ENCODE measurements at regions not wholly inside any gene's neighbourhood (a gene's known extent, or its start where the extent isn't known, plus 50 kb on each side); places are given as distances from the start of the nearest gene placed in this dataset.
"Not testable (repeated sequence)": the region's sequence is repeated elsewhere in the genome, so short reads cannot be mapped to it uniquely, and the experiment has no call there.

- H3K27me3 ChIP-seq; H3K4me3 ChIP-seq; intact Hi-C loops (cut with DNase I); H3K36me3 ChIP-seq; H3K9me3 ChIP-seq; H3K4me1 ChIP-seq; DNase-seq; H3K27ac ChIP-seq: not testable (repeated sequence)
- ATAC-seq, result peak in 1 of 4 donors; percentile 73
- 63% methylated on average over 7 of the region's 9 CpGs for WGBS (ENCODE audit: insufficient coverage, low coverage, low lambda C conversion rate, missing lambda C conversion rate)
Measured at GRCh38 chr15:84130098-84130831, 105.3 kb upstream of the GOLGA6L4 start.

GRCh38 chr15:84135931-84136456 lies 99.6 kb upstream of the GOLGA6L4 start:
- 57% methylated on average over 2 of the region's 3 CpGs for WGBS (ENCODE audit: insufficient coverage, low coverage, low lambda C conversion rate, missing lambda C conversion rate)

DNA sequence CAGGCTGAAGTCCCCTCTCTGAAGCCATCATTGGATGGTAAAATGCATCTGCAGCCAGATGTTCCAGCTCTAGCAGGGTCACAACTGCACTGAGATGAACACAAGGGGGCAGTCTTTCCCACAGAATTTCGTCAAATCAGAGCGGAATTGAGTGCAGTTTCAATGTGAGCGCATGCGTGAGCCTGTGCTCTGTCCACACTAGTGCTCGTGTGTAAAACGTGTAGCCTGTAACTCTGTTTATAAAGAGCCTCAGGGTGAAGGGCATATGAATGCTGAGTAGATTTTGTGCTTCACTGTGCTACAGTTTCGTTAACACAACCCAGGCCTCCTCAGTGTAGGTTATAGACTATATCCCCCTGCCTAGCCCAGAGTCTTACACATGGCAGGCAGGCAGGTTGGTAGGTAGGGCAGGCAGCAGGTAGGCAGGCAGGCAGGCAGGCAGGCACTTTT lies 92.7 kb upstream of the GOLGA6L4 start:
- Histone ChIP-seq H3K4me3 (no peak overlapping the region), H3K27me3 (no peaks in the 10 kb centered on the region), H3K36me3 (no peaks in the 10 kb centered on the region), H3K9me3 (no peaks in the 10 kb centered on the region), H3K4me1 (no peaks in the 10 kb centered on the region), H3K27ac (no peak overlapping the region)
- peak; percentile 75 to 88 (median 81) for TF ChIP-seq CTCF (IDR thresholded peaks at IDR 0.05)
- no peak for TF ChIP-seq POLR2A (IDR thresholded peaks at IDR 0.05)
- peak; percentile 62 to 82 (median 68) for DNase-seq
- WGBS (ENCODE audit: insufficient coverage, low coverage, low lambda C conversion rate, missing lambda C conversion rate), result 5% methylated on average over 7 of the region's 7 CpGs
- intact Hi-C loops (cut with DNase I), result no loop called here
- peak; percentile 99 to 100 (median 100) for ATAC-seq

More at GRCh38 chr15:84135931-84136456, 99.6 kb upstream of the GOLGA6L4 start:
- H3K27me3 ChIP-seq; ATAC-seq; H3K9me3 ChIP-seq; H3K4me1 ChIP-seq; H3K27ac ChIP-seq; H3K36me3 ChIP-seq; H3K4me3 ChIP-seq; DNase-seq; intact Hi-C loops (cut with DNase I): not testable (repeated sequence)

- H3K4me1 ChIP-seq, result no peaks in the 10 kb centered on the region
- H3K27ac ChIP-seq, result no peak overlapping the region
- intact Hi-C loops (cut with DNase I), result no loop called here
- ATAC-seq (no peak), DNase-seq (no peak)
- WGBS (ENCODE audit: insufficient coverage, low coverage, low lambda C conversion rate, missing lambda C conversion rate), result 75% methylated on average over 5 of the region's 5 CpGs
- H3K27me3 ChIP-seq, result no peaks in the 10 kb centered on the region
- no peaks in the 10 kb centered on the region for H3K36me3 ChIP-seq
- no peak for TF ChIP-seq POLR2A (IDR thresholded peaks at IDR 0.05)
- TF ChIP-seq CTCF (IDR thresholded peaks at IDR 0.05), result no peak
- no peaks in the 10 kb centered on the region for H3K9me3 ChIP-seq
- no peak overlapping the region for H3K4me3 ChIP-seq
Measured at GRCh38 chr15:84143753-84144314, 91.7 kb upstream of the GOLGA6L4 start.

GRCh38 chr15:84144946-84145345 lies 90.6 kb upstream of the GOLGA6L4 start:
- H3K4me3 ChIP-seq; H3K27ac ChIP-seq; H3K36me3 ChIP-seq; H3K27me3 ChIP-seq; intact Hi-C loops (cut with DNase I); DNase-seq; H3K9me3 ChIP-seq; H3K4me1 ChIP-seq; ATAC-seq: not testable (repeated sequence)
- 51% methylated on average over 8 of the region's 8 CpGs for WGBS (ENCODE audit: insufficient coverage, low coverage, low lambda C conversion rate, missing lambda C conversion rate)

- ATAC-seq; H3K36me3 ChIP-seq; H3K4me3 ChIP-seq; H3K4me1 ChIP-seq; H3K27me3 ChIP-seq; DNase-seq; intact Hi-C loops (cut with DNase I); H3K27ac ChIP-seq; H3K9me3 ChIP-seq: not testable (repeated sequence)
- 68% methylated on average over 3 of the region's 3 CpGs for WGBS (ENCODE audit: insufficient coverage, low coverage, low lambda C conversion rate, missing lambda C conversion rate)
Measured at GRCh38 chr15:84146299-84146698, 89.3 kb upstream of the GOLGA6L4 start.

- H3K9me3 ChIP-seq; intact Hi-C loops (cut with DNase I); DNase-seq; H3K36me3 ChIP-seq; H3K27me3 ChIP-seq; H3K4me1 ChIP-seq; H3K27ac ChIP-seq; H3K4me3 ChIP-seq: not testable (repeated sequence)
- no CpG with 5 or more reads among the region's 2 CpGs for WGBS (ENCODE audit: insufficient coverage, low coverage, low lambda C conversion rate, missing lambda C conversion rate)
- ATAC-seq, result peak in 1 of 4 donors; percentile 58
Measured at GRCh38 chr15:84147307-84147706, 88.3 kb upstream of the GOLGA6L4 start.
